OCI-LY7 (cell line): ENCODE measurements at regions not wholly inside any gene's neighbourhood (a gene's known extent, or its start where the extent isn't known, plus 50 kb on each side); places are given as distances from the start of the nearest gene placed in this dataset.

ENCODE experiments used
- EZH2phosphoT487 ChIP-seq: fragments of 200-600 bp; sonication (generic); IDR thresholded peaks from 2 replicates; pipeline ENCODE4 v1.6.1; 2018; ENCODE audit warnings: low read depth, borderline replicate concordance, mild to moderate bottlenecking, mixed run types, antibody characterized with exemption, low read length, moderate library complexity, mixed read lengths
- TF ChIP-seq, protein P1 (sequence below): fragments of 200-600 bp; sonication (generic); conservative IDR thresholded peaks from 2 replicates; pipeline ENCODE4 v1.5.1; 2014; ENCODE audit warnings: mild to moderate bottlenecking, antibody characterized with exemption, low read length, moderate library complexity, mixed read lengths

DNA sequence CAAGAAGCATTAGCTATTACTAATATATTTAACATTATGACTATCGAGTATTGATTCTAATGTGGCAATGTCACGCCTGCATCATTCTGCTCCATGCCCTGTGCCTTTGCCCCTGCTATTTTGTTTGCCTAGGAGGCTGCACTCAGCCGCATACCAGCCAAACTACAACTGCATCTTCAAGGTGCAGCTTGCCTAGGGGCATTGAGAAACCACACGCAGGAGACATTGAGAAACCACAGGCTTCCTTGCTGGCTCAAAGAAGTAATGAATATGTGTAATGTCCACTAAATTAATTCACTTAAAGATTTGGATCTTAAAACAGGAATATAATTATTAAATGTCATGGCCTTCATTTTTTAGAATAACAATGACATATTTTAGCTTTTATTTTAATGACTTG, 683.6 kb upstream of the TENM3 start:
- TF ChIP-seq, protein P1, sequence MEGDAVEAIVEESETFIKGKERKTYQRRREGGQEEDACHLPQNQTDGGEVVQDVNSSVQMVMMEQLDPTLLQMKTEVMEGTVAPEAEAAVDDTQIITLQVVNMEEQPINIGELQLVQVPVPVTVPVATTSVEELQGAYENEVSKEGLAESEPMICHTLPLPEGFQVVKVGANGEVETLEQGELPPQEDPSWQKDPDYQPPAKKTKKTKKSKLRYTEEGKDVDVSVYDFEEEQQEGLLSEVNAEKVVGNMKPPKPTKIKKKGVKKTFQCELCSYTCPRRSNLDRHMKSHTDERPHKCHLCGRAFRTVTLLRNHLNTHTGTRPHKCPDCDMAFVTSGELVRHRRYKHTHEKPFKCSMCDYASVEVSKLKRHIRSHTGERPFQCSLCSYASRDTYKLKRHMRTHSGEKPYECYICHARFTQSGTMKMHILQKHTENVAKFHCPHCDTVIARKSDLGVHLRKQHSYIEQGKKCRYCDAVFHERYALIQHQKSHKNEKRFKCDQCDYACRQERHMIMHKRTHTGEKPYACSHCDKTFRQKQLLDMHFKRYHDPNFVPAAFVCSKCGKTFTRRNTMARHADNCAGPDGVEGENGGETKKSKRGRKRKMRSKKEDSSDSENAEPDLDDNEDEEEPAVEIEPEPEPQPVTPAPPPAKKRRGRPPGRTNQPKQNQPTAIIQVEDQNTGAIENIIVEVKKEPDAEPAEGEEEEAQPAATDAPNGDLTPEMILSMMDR = no peak
- TF ChIP-seq EZH2phosphoT487 = no peak
